WERI-Rb-1 (cell line): ENCODE measurements at regions not wholly inside any gene's neighbourhood (a gene's known extent, or its start where the extent isn't known, plus 50 kb on each side); places are given as distances from the start of the nearest gene placed in this dataset.
"Not testable (repeated sequence)": the region's sequence is repeated elsewhere in the genome, so short reads cannot be mapped to it uniquely, and the experiment has no call there.

Experiments used
- DNase-seq: peaks from one replicate; pipeline ENCODE4 v3.0.0-alpha.2; 2020
- H3K27ac ChIP-seq: fragments of 250-450 bp; sonication (Bioruptor Pico); 2 replicates; pipeline ENCODE4 v1.5.1; 2020; ENCODE audit warnings: mild to moderate bottlenecking, moderate library complexity
- H3K27me3 ChIP-seq: fragments of 250-450 bp; sonication (Bioruptor Pico); 2 replicates; pipeline ENCODE4 v1.5.1; 2021; ENCODE audit warnings: mild to moderate bottlenecking, low read depth, moderate library complexity; ENCODE audit not compliant: insufficient read depth, severe bottlenecking
- H3K36me3 ChIP-seq: fragments of 250-450 bp; sonication (Bioruptor Pico); 2 replicates; pipeline ENCODE4 v1.5.1; 2020; ENCODE audit warnings: mild to moderate bottlenecking, moderate library complexity
- H3K4me3 ChIP-seq: 2 replicates; pipeline ENCODE4 v1.5.1; 2011; ENCODE audit warnings: low read depth, mild to moderate bottlenecking, control low read depth, low read length
- H3K9me3 ChIP-seq: fragments of 250-450 bp; sonication (Bioruptor Pico); 2 replicates; pipeline ENCODE4 v1.5.1; 2021; ENCODE audit warnings: mild to moderate bottlenecking, moderate library complexity; ENCODE audit not compliant: severe bottlenecking
- CTCF ChIP-seq: IDR thresholded peaks from 2 replicates; pipeline ENCODE4 v1.5.1; 2011; ENCODE audit warnings: low read depth, mild to moderate bottlenecking, control low read depth, inconsistent platforms, low read length

- no peak overlapping the region for H3K27ac ChIP-seq
- no peak for TF ChIP-seq CTCF
Observed at GRCh38 chr20:5686384-5687105, 63.7 kb upstream of the SHLD1 start.

GRCh38 chr20:5682556-5682955 lies 67.6 kb upstream of the SHLD1 start:
- not testable (repeated sequence) for H3K27ac ChIP-seq, DNase-seq, H3K9me3 ChIP-seq, H3K27me3 ChIP-seq, H3K36me3 ChIP-seq, H3K4me3 ChIP-seq

More at GRCh38 chr20:5686384-5687105, 63.7 kb upstream of the SHLD1 start:
- Histone ChIP-seq H3K27me3 (no peaks in the 10 kb centered on the region), H3K4me3 (no peak overlapping the region), H3K36me3 (no peaks in the 10 kb centered on the region), H3K9me3 (no peaks in the 10 kb centered on the region)
- no peak for DNase-seq

GRCh38 chr20:5680192-5680591 lies 69.4 kb upstream of the GPCPD1 start:
- DNase-seq: no peak
- Histone ChIP-seq H3K9me3 (no peaks in the 10 kb centered on the region), H3K36me3 (no peaks in the 10 kb centered on the region), H3K4me3 (no peak overlapping the region), H3K27me3 (no peaks in the 10 kb centered on the region), H3K27ac (no peak overlapping the region)
- no peak for TF ChIP-seq CTCF

GRCh38 chr20:5678777-5679176 lies 68.0 kb upstream of the GPCPD1 start:
- no peaks in the 10 kb centered on the region for H3K9me3 ChIP-seq
- no peaks in the 10 kb centered on the region for H3K27me3 ChIP-seq
- no peak overlapping the region for H3K4me3 ChIP-seq
- H3K36me3 ChIP-seq: no peaks in the 10 kb centered on the region
- no peak for TF ChIP-seq CTCF
- H3K27ac ChIP-seq: no peak overlapping the region
- DNase-seq: no peak

GRCh38 chr20:5677944-5678343 lies 67.1 kb upstream of the GPCPD1 start:
- not testable (repeated sequence) for H3K27me3 ChIP-seq, DNase-seq, H3K9me3 ChIP-seq, H3K4me3 ChIP-seq, H3K36me3 ChIP-seq, H3K27ac ChIP-seq

- Histone ChIP-seq H3K27ac (no peak overlapping the region), H3K36me3 (no peaks in the 10 kb centered on the region), H3K4me3 (no peak overlapping the region), H3K27me3 (no peaks in the 10 kb centered on the region), H3K9me3 (no peaks in the 10 kb centered on the region)
- DNase-seq: no peak
- no peak for TF ChIP-seq CTCF
Observed at GRCh38 chr20:5677389-5677788, 66.6 kb upstream of the GPCPD1 start.
